NT2/D1 (cell line): ENCODE measurements at regions not wholly inside any gene's neighbourhood (a gene's known extent, or its start where the extent isn't known, plus 50 kb on each side); places are given as distances from the start of the nearest gene placed in this dataset.

Experiments
- SUZ12 ChIP-seq: IDR thresholded peaks from 2 replicates; pipeline ENCODE4 v1.6.1; 2011; ENCODE audit not compliant: insufficient read length, insufficient read depth; ENCODE audit errors: extremely low read depth
- YY1 ChIP-seq: IDR thresholded peaks from 2 replicates; pipeline ENCODE4 v1.6.1; 2011; ENCODE audit not compliant: insufficient read length, insufficient read depth
- ZNF274 ChIP-seq: IDR thresholded peaks from 2 replicates; pipeline ENCODE4 v1.6.1; 2011; ENCODE audit warnings: mild to moderate bottlenecking, low read depth, low read length

- TF ChIP-seq ZNF274 (no peak), YY1 (no peak), SUZ12 (no peak)
Measured at GRCh38 chr3:8276506-8276905, 225.1 kb upstream of the LMCD1 start.
